GM19452 (cell line): ENCODE measurements at regions not wholly inside any gene's neighbourhood (a gene's known extent, or its start where the extent isn't known, plus 50 kb on each side); places are given as distances from the start of the nearest gene placed in this dataset.
"Not testable (repeated sequence)": the region's sequence is repeated elsewhere in the genome, so short reads cannot be mapped to it uniquely, and the experiment has no call there.

Experiments
- ATAC-seq: cut with Tn5 transposase; IDR thresholded peaks from one replicate; pipeline ENCODE4 v1.9.1; 2021; ENCODE audit not compliant: unreplicated experiment

GRCh38 chr12:88914967-88915366 lies 334.7 kb upstream of the KITLG start:
- ATAC-seq: no peak

GRCh38 chr12:88909510-88909909 lies 329.2 kb upstream of the KITLG start:
- ATAC-seq: no peak

- ATAC-seq: no peak
Measured at GRCh38 chr12:88908345-88908744, 328.1 kb upstream of the KITLG start.

- ATAC-seq: no peak
Measured at GRCh38 chr12:88904705-88905104, 324.4 kb upstream of the KITLG start.

GRCh38 chr12:88903333-88903732 lies 323.1 kb upstream of the KITLG start:
- no peak for ATAC-seq

- ATAC-seq: no peak
Measured at GRCh38 chr12:88897723-88898122, 317.5 kb upstream of the KITLG start.

GRCh38 chr12:88896958-88897357 lies 316.7 kb upstream of the KITLG start:
- ATAC-seq: no peak

GRCh38 chr12:88895634-88896033 lies 315.4 kb upstream of the KITLG start:
- ATAC-seq: no peak

GRCh38 chr12:88893801-88894200 lies 313.5 kb upstream of the KITLG start:
- no peak for ATAC-seq

GRCh38 chr12:88891434-88891833 lies 311.2 kb upstream of the KITLG start:
- ATAC-seq: not testable (repeated sequence)

- no peak for ATAC-seq
Measured at GRCh38 chr12:88889326-88890110, 309.2 kb upstream of the KITLG start.

- peak; percentile 66 for ATAC-seq
Measured at GRCh38 chr12:88884600-88884999, 304.3 kb upstream of the KITLG start.

GRCh38 chr12:88882662-88883061 lies 302.4 kb upstream of the KITLG start:
- ATAC-seq: no peak

- no peak for ATAC-seq
Measured at GRCh38 chr12:88880051-88880450, 299.8 kb upstream of the KITLG start.

- no peak for ATAC-seq
Measured at GRCh38 chr12:88878295-88878694, 298.0 kb upstream of the KITLG start.

- no peak for ATAC-seq
Measured at GRCh38 chr12:88876857-88877256, 296.6 kb upstream of the KITLG start.

- no peak for ATAC-seq
Measured at GRCh38 chr12:88870000-88870737, 289.9 kb upstream of the KITLG start.

- no peak for ATAC-seq
Measured at GRCh38 chr12:88868050-88868449, 287.8 kb upstream of the KITLG start.

GRCh38 chr12:88867510-88867909 lies 287.2 kb upstream of the KITLG start:
- ATAC-seq: no peak

GRCh38 chr12:88866881-88867280 lies 286.6 kb upstream of the KITLG start:
- ATAC-seq: no peak

- no peak for ATAC-seq
Measured at GRCh38 chr12:88865537-88865936, 285.3 kb upstream of the KITLG start.

GRCh38 chr12:88860851-88861250 lies 280.6 kb upstream of the KITLG start:
- ATAC-seq: no peak
